BE2C (cell line): ENCODE measurements at regions not wholly inside any gene's neighbourhood (a gene's known extent, or its start where the extent isn't known, plus 50 kb on each side); places are given as distances from the start of the nearest gene placed in this dataset.
"Not testable (repeated sequence)": the region's sequence is repeated elsewhere in the genome, so short reads cannot be mapped to it uniquely, and the experiment has no call there.

ENCODE experiments used
- DNase-seq: peaks from one replicate; pipeline ENCODE4 v3.0.0-alpha.2; 2020
- H3K27me3 ChIP-seq: fragments of 250-450 bp; sonication (Bioruptor Pico); 2 replicates; pipeline ENCODE4 v1.5.1; 2020; ENCODE audit warnings: mild to moderate bottlenecking
- H3K36me3 ChIP-seq: fragments of 250-450 bp; sonication (Bioruptor Pico); 2 replicates; pipeline ENCODE4 v1.5.1; 2020; ENCODE audit warnings: mild to moderate bottlenecking
- H3K4me1 ChIP-seq: fragments of 250-450 bp; sonication (Bioruptor Pico); 2 replicates; pipeline ENCODE4 v1.5.1; 2020
- H3K4me3 ChIP-seq: 2 replicates; pipeline ENCODE4 v1.5.1; 2011; ENCODE audit warnings: low read depth, low read length
- H3K9me3 ChIP-seq: fragments of 250-450 bp; sonication (Bioruptor Pico); 2 replicates; pipeline ENCODE4 v1.5.1; 2020
- TF ChIP-seq, protein P1 (sequence below): IDR thresholded peaks from 2 replicates; pipeline ENCODE4 v1.5.1; 2012; ENCODE audit warnings: mild to moderate bottlenecking, low read depth, low read length

DNA sequence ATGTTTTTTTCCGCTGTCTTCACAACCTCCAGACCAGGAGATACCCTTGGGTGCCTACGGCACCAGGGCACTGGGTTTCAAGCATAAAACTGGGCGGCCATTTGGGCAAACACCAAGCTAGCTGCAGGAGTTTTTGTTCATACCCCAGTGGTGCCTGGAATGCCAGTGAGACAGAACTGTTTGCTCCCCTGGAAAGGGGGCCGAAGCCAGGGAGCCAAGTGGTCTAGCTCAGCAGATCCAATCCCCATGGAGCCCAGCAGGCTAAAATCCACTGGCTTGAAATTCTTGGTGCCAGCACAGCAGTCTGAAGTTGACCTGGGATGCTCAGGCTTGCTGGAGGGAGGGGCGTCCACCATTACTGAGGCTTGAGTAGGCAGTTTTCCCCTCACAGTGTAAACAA, 265.3 kb upstream of the ZEB2 start:
- H3K4me1 ChIP-seq, result no peaks in the 10 kb centered on the region
- no peaks in the 10 kb centered on the region for H3K36me3 ChIP-seq
- no peaks in the 10 kb centered on the region for H3K27me3 ChIP-seq
- TF ChIP-seq, protein P1, sequence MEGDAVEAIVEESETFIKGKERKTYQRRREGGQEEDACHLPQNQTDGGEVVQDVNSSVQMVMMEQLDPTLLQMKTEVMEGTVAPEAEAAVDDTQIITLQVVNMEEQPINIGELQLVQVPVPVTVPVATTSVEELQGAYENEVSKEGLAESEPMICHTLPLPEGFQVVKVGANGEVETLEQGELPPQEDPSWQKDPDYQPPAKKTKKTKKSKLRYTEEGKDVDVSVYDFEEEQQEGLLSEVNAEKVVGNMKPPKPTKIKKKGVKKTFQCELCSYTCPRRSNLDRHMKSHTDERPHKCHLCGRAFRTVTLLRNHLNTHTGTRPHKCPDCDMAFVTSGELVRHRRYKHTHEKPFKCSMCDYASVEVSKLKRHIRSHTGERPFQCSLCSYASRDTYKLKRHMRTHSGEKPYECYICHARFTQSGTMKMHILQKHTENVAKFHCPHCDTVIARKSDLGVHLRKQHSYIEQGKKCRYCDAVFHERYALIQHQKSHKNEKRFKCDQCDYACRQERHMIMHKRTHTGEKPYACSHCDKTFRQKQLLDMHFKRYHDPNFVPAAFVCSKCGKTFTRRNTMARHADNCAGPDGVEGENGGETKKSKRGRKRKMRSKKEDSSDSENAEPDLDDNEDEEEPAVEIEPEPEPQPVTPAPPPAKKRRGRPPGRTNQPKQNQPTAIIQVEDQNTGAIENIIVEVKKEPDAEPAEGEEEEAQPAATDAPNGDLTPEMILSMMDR, result no peak
- H3K9me3 ChIP-seq, result no peaks in the 10 kb centered on the region
- no peak overlapping the region for H3K4me3 ChIP-seq
- DNase-seq, result no peak

DNA sequence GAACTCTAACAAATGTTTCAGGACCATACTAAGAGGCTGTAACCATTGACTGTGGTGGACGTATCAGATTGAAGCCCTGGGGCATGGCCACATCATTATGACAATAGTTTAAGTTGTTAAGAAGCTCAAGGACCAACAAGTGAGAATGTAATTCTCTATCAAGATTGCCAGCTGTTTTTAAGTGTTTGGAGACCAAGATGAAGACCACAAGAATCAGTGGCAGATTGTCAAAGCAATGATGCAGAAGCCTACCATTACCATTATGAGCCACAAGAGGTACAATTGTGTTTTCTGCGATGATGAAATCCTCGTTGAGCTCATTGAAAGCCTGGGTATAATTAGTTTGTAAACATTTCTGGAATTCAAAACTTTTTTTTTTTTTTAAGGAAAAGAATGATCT, 261.1 kb upstream of the ZEB2 start:
- TF ChIP-seq, protein P1, result no peak
- no peaks in the 10 kb centered on the region for H3K27me3 ChIP-seq
- DNase-seq, result no peak
- no peaks in the 10 kb centered on the region for H3K9me3 ChIP-seq
- H3K4me1 ChIP-seq, result no peaks in the 10 kb centered on the region
- no peaks in the 10 kb centered on the region for H3K36me3 ChIP-seq
- H3K4me3 ChIP-seq, result no peak overlapping the region

DNA sequence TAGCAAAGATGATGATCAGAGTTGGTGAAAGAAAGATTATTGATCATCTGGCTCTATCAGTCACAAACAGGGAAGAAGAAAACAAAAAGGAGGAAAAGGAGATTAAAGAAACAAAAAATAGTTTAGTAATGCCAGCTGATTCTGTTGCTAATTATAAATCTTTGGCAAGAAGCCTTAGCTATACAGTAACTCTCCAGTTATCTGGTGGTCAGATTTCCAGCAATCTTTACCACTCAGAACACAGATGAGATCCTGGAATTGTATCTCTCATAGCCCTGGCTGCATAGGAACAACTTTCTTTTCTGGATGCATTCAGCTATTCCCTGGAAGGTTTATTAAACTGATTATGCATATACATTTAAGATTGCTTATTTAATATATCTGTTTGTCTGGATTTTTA, 256.8 kb upstream of the ZEB2 start:
- Histone ChIP-seq H3K4me3 (no peak overlapping the region), H3K4me1 (no peaks in the 10 kb centered on the region), H3K9me3 (no peaks in the 10 kb centered on the region), H3K36me3 (no peaks in the 10 kb centered on the region), H3K27me3 (no peaks in the 10 kb centered on the region)
- DNase-seq, result no peak
- TF ChIP-seq, protein P1, result no peak

GRCh38 chr2:144774809-144775208, 254.9 kb upstream of the ZEB2 start:
- Histone ChIP-seq H3K4me3 (no peak overlapping the region), H3K36me3 (no peaks in the 10 kb centered on the region), H3K4me1 (no peaks in the 10 kb centered on the region), H3K27me3 (no peaks in the 10 kb centered on the region), H3K9me3 (no peaks in the 10 kb centered on the region)
- TF ChIP-seq, protein P1, result no peak
- no peak for DNase-seq

GRCh38 chr2:144771348-144771747, 251.4 kb upstream of the ZEB2 start:
- no peak for DNase-seq
- H3K36me3 ChIP-seq, result no peaks in the 10 kb centered on the region
- H3K4me3 ChIP-seq, result no peak overlapping the region
- TF ChIP-seq, protein P1, result no peak
- no peaks in the 10 kb centered on the region for H3K4me1 ChIP-seq
- H3K9me3 ChIP-seq, result no peaks in the 10 kb centered on the region
- no peaks in the 10 kb centered on the region for H3K27me3 ChIP-seq

GRCh38 chr2:144770616-144771230, 250.8 kb upstream of the ZEB2 start:
- no peaks in the 10 kb centered on the region for H3K27me3 ChIP-seq
- no peak overlapping the region for H3K4me3 ChIP-seq
- no peak for DNase-seq
- TF ChIP-seq, protein P1, result no peak
- no peaks in the 10 kb centered on the region for H3K9me3 ChIP-seq
- no peaks in the 10 kb centered on the region for H3K4me1 ChIP-seq
- H3K36me3 ChIP-seq, result no peaks in the 10 kb centered on the region

- not testable (repeated sequence) for H3K4me3 ChIP-seq, H3K9me3 ChIP-seq, DNase-seq, H3K27me3 ChIP-seq, H3K4me1 ChIP-seq, H3K36me3 ChIP-seq
Measured at GRCh38 chr2:144760939-144761338, 241.0 kb upstream of the ZEB2 start.
